NCI-H2196 treated with DMSO at 0.1 percent for 48 hours (cell line): ENCODE measurements at regions not wholly inside any gene's neighbourhood (a gene's known extent, or its start where the extent isn't known, plus 50 kb on each side); places are given as distances from the start of the nearest gene placed in this dataset.

Source experiments
- DNase-seq: peaks from one replicate; lab custom pipeline; 2025; ENCODE audit not compliant: unreplicated experiment; lab: John Stamatoyannopoulos, UW

DNA sequence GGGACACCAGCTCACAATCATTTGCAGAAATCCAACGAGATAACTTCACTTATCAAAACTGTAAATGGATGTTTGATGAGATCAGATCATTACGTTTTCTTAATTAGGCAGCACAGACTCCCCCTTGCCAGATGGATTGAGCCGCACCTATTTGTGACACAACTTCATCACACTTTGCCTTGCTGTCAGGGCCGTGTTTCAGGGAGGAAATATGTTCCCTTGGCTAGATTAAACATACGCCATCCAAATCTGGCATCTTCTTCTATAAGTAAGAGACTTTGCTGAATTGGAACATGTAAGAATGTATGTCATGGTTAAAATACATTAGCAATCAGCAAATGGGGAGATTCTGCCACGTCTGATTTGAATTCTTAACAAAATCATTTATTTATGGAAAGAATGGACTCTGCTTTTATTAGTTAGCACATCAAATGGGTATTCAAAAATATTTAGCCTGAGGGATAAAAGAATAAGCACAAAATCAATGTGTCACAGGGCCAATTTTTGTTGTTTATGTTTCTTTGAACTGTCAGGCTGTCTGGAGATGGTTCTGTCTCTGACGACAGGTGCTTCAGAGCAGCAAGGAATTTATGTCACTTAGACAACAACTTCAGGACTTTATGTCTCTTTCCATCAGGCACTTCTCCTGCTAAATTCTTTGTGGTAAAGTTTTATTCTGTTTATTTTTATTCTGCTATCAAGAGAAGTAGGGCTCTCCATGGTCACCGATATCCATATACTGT is 326.1 kb upstream of the NCAM1 start:
- no peak for DNase-seq

DNA sequence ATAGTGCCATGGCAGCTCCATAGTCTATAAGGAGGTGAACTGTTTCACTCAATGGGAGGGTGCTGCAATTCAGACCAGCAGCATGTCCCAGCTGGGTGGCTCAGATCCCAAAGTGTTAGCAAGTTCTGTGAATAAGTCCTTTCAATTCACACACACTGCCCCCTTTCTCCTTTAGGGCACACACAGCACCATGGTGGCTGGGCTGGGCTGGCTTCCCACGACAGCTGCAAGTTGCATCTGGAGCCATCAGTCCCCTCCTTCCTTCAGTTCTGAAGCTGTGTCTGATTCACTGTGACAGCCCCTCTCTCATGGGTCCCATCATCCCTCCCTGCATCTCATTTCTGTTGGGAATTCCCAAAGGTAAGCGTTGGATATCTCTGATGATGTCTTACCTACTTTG is 324.1 kb upstream of the NCAM1 start:
- DNase-seq, result no peak

GRCh38 chr11:112637876-112638275 is 323.3 kb upstream of the NCAM1 start:
- DNase-seq, result no peak

GRCh38 chr11:112639469-112639868 is 321.8 kb upstream of the NCAM1 start:
- DNase-seq, result no peak

DNA sequence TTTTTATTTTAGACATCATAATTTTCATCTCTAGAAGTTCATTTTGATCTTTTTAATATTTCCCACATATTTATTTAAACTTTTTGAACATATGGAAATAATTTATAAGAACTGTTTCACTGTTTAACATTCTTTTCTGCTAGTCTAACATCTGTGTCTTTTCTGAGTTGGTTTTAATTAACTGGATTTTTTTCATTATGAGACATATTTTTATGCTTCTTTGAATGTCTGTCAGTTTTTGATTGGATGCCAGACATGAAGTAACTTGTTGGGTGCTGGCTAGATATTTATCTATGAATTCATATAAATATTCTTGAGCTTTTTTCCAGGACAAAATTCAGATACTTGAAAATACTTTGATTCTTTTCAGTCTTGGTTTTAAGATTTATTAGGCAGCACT is 317.8 kb upstream of the NCAM1 start:
- no peak for DNase-seq

GRCh38 chr11:112644410-112645131 is 316.6 kb upstream of the NCAM1 start:
- DNase-seq, result no peak

DNA sequence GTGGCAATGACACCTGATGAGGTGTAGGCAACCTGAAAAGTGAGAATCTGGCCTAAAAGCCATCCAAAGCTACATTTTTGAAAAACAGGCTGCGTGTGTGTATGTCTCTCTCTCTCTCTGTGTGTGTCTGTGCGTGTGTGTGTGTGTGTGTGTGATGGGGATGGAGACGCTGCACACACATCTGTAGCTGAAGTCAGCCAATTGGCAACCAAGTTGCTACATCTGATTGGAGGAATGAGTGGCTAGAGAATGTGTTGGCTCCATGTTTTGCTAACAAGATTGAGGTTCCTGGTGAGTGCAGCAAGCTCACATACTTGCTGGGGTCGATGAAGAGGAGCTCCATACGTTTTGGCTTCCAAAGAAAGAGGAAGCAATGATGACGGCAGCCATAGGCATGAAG is 311.4 kb upstream of the NCAM1 start:
- no peak for DNase-seq

- no peak for DNase-seq
Observed at GRCh38 chr11:112650527-112650926, 310.7 kb upstream of the NCAM1 start.

GRCh38 chr11:112651386-112651785 is 309.8 kb upstream of the NCAM1 start:
- no peak for DNase-seq

GRCh38 chr11:112652786-112653390 is 308.3 kb upstream of the NCAM1 start:
- DNase-seq, result no peak

GRCh38 chr11:112655371-112655770 is 305.8 kb upstream of the NCAM1 start:
- no peak for DNase-seq

- DNase-seq, result no peak
Observed at GRCh38 chr11:112656772-112657428, 304.3 kb upstream of the NCAM1 start.

GRCh38 chr11:112658431-112658878 is 302.8 kb upstream of the NCAM1 start:
- DNase-seq, result no peak

- DNase-seq, result no peak
Observed at GRCh38 chr11:112661146-112661545, 300.1 kb upstream of the NCAM1 start.

DNA sequence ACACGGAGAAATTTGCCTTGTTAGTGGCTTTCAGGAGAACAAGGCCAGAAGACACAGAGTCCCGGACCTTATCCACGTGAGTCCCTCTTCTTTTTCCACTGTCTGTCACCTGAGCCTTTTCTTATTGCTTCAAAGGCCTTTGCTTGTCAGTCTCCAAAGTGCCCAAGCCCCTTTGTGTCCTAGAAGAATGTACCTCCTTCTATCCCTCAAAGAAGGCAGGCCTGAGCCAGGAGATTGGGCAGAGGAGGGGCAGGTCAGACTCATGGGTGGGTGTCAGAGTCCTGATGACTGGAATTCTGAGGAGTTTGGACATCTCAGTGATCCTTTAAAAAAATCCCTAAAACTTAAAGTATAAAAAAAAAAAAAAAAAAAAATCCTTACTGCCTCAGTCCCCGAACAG is 299.6 kb upstream of the NCAM1 start:
- DNase-seq, result no peak

DNA sequence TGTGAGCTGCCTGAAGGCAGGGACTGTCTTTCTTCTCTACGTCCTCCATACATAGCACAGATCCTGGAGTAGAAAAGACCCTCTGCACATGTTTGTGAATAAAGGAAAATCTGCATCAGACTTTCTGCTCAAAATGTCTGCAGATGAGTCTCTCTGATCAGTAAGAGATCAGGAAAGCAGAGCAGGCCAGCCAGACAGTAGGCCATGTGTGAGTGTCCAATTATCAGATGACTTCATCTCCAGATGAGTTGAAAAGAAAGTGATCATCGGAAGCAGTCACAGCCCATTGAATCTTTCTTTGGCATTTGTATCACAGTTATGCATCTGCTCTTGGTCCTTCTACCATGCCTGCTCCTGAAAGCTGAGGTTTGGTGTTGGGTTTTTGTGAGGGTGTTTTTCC is 298.7 kb upstream of the NCAM1 start:
- DNase-seq, result no peak

GRCh38 chr11:112663947-112664634 is 297.1 kb upstream of the NCAM1 start:
- DNase-seq, result no peak

DNA sequence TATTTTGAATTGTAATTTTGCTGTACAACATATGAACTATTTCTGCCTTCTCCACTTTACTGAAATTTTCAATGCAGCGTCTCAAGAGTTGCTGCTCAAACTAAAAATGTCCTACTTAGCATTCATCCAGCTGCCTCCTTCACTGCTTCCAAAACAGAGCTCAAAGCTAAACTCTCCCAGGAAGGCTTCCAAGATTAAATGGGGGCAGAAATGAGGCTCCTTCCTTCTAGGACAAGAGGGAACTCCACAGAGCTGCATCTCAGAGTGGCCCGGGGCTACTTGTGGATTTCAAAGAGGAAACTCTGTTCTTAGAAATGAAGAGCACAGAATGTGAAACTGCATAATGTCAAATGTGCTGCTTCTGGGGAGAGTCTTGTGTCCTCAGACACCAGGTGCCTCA is 295.9 kb upstream of the NCAM1 start:
- no peak for DNase-seq

- DNase-seq, result no peak
Observed at GRCh38 chr11:112666253-112666652, 295.0 kb upstream of the NCAM1 start.

- DNase-seq, result no peak
Observed at GRCh38 chr11:112670806-112671570, 290.2 kb upstream of the NCAM1 start.
